Stimulated activated CD4-positive, alpha-beta T cell treated with anti-CD3 and anti-CD28 coated beads, Interleukin-1b, Interleukin-23, amount 100 ng/mL, for 24 hours (primary cell): ENCODE measurements at regions not wholly inside any gene's neighbourhood (a gene's known extent, or its start where the extent isn't known, plus 50 kb on each side); places are given as distances from the start of the nearest gene placed in this dataset.

Experiments
- DNase-seq, 4 experiments: peaks; one replicate each; pipeline ENCODE4 v3.0.0-alpha.2; 2020; ENCODE audit warnings: low read depth in 4 of 4, low spot score in 1 of 4

GRCh38 chr15:95715116-95715903, 615.2 kb upstream of the NR2F2 start:
- no peak for DNase-seq

DNA sequence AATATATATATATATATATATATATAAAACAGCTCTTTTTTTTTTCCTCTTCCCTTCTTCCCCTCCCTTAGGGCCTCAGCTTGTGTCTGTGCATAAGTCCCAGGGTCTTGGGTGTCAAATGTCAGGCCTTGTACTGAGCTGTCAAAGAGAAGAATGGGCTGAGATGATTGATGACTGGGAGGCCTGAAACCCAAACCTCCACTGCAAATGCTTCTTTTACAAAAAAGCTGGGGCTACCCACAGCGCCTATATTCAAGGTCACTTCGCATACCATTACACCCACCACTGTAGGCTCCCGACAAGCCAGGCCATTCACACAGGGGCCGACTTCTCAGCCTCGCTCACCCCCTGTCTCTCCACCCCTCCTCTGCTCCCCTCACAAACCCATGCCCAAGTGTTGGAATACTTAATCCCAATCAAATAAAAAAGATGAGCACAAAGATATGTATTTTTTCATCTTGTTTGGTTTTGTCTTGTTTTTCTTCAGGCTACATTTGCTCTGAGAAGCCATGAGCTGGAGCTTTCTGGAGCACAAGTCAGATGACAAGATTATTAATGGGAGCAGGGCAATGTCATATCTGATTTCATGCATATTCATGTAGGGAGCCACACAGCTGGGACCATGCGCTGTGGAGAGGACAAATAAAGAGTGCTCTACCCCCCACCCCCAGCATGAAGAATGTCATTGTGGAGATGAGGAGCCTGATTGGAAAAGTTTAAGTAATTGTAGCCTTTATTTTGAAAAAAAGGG, 614.4 kb upstream of the NR2F2 start:
- DNase-seq: no peak

GRCh38 chr15:95716708-95717107, 613.8 kb upstream of the NR2F2 start:
- no peak for DNase-seq

DNA sequence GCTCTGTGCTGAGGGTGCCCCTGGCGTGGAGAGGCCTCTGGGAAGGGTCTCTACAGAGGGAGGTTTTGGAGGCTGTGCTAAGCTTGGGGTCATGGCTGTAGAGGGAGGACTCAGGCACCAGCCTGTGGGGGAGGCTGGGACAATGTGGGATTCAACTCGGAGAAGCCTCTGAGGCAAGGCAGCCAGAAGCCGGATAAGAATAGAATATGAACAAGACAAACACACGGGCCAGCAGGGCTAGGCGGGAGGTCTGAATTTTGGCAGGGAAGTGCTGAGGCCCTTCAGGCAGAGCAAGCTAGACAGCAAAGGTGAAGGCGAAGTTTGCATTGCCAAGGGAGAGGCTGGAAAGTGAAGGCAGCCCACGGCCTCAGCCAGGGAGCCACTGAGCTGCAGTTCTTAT, 612.1 kb upstream of the NR2F2 start:
- no peak for DNase-seq

DNA sequence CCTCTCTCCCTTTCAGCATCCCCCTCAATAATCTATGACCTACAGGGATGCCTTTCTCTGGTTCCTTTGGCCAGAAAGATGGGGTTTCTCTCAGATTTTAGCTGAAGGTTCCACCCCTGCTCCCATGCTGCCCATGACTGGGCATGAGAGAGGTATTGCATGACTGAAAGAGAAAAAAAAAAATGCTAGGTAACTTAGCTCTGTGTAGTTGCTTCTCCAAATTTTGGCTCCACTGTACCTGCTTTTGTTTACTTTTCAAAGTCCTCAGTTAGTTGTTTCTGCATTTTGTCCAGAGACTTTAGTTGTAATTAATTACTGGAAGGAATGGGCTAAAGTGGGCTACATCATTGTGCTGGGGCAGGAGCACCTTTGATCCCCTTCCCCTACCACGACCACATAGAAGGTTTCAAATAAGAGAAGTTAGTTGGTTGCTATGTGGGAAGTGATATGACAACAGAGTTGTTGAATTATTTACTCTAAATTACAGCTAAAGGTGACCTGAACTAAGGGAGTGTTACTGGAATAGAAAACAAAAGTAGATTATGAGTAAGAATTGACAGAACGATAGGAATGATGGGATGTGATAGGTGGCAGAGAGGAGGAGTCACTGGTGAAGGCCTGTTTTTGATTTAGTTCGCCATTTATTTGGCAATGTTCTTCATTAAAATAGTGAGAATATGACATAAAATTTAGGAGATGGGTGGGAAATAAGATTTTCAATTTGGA, 605.4 kb upstream of the NR2F2 start:
- no peak for DNase-seq

- DNase-seq: no peak
Measured at GRCh38 chr15:95726891-95727290, 603.6 kb upstream of the NR2F2 start.

- DNase-seq: peak in 1 of 4 experiments; percentile 1
Measured at GRCh38 chr15:95733931-95734330, 596.6 kb upstream of the NR2F2 start.

DNA sequence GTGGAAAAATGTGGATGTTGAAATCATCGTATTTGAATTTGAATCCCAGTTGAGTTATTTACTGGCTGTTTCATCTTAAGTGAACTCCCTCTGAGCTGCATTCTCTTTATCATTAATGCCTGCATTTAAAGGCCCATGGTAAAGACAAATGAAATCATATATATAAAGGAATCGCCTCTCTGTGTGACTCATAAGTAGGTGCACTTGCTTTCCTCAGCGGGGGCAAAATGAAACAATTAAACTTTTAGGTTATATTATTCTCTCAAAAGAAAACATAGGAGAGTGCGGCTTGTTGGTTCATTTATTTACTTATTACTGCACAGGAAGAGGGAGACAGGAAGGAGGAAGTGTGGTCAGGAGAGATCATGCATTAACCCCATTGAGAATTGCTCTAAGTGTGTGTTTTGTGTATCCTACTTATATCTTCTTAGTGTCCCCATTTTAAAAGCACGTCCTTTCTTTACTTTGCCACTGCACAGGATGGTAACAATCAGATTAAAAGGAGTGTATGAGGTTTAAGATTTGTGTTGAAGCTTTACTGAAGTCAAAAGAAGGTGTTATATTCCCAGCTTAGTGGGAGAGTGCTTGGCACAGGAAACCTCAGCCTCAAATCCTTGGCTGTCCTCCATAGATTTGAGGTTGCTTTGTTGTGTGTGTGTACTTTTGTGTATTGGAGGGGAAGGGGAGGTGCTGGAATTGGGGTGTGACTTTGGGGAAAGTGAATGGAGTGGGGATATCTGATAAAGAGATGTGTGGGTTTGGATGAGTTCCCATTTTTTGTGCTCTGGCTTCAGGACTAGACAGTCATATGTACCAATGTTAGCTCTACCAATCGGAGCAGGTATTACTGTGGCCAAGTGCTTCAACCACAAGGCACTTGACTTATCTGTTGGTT, 595.8 kb upstream of the NR2F2 start:
- no peak for DNase-seq

- no peak for DNase-seq
Measured at GRCh38 chr15:95737060-95737459, 593.4 kb upstream of the NR2F2 start.

DNA sequence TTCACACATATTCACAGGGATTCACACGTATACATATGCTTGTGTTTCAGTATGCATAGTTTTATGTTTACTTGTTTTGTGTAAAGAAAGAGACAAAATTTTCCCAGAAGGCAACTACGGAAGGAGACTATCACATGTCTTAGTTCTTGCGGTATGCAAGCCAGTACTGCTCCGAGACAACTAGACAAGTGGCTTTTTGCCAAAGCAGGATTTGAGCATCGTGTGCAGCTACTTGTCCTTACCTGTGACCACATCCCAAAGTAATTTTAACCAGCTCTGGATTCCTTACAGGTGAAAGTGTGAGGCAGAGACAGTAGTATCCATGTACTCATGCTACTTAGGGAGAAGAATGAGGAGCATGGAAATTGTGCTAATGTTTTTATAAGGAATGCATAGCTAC, 591.4 kb upstream of the NR2F2 start:
- DNase-seq: no peak

DNA sequence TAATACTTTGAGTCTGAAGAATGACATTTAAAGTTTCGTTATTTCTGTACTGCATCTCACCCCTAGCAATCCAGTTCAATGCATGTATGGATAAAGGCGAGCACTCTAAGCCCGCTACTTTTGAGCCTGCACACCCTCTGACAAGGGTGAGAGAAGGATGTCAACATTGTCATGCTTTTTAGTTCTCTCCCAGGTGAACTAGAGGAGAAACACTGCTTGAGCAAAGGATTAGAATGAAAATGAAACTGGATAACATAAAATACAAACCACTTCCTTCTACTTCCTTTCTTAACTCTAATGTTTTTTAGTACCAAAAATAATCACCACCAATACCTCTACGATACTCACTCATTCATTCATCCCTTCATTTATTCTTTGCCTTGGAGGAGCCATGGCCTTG, 588.7 kb upstream of the NR2F2 start:
- no peak for DNase-seq

- DNase-seq: no peak
Measured at GRCh38 chr15:95742256-95742655, 588.2 kb upstream of the NR2F2 start.

- DNase-seq: no peak
Measured at GRCh38 chr15:95742836-95743235, 587.7 kb upstream of the NR2F2 start.

DNA sequence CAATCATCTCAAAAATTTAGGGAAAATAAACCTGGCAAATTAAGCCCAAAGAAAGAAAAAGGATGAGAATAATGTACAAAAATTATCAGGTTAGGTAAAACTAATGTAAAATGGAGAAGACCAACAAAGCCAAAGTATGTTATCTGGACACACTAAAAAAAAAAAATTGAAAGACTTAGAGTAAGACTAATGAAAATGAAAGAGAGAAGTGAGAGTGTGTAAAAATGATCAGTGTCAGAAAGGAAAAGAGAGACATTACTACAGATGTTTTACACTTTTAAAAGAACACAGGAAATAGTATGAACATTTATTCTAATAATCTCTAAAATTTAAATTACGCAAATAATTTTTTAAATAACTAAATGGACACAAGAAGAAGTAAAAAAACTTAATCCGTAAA, 573.3 kb upstream of the NR2F2 start:
- DNase-seq: no peak

- no peak for DNase-seq
Measured at GRCh38 chr15:95758451-95758850, 572.0 kb upstream of the NR2F2 start.

DNA sequence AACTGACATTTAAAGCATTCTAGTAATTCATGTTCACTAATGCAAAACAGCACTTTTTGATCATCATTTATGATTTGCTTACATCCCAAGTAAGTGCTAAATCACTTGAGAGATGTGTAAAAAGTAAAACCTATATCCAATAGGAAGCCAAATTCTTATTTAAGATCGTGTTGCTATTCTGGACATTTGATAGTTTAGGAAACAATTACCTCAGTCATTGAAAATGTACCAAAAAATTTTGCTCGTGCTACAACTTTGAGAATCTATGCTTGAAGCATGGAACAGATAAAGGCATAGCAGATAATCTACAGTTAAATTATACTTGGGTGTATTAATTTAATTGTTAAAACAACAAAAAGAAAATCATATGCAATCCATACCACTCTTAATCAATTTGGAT, 571.6 kb upstream of the NR2F2 start:
- no peak for DNase-seq

DNA sequence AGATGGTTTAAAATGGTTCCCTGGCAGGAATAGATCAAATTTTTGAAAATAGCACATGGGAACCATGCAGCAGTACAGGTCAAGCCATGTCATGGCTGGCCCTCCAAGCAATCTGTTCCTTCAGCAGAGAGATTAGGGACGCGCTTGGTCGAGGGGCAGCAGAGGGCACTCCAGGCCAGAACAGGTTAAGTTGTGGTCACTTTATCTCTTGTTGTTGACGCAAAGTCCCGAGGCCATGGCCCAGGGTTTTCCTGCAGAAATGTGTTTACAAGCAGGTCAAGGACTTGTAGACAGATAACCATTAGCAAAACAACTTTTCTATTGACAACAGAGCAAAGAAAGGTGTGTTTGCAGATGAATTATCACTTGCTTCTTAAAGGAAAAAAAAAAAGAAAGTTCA, 570.0 kb upstream of the NR2F2 start:
- DNase-seq: no peak

DNA sequence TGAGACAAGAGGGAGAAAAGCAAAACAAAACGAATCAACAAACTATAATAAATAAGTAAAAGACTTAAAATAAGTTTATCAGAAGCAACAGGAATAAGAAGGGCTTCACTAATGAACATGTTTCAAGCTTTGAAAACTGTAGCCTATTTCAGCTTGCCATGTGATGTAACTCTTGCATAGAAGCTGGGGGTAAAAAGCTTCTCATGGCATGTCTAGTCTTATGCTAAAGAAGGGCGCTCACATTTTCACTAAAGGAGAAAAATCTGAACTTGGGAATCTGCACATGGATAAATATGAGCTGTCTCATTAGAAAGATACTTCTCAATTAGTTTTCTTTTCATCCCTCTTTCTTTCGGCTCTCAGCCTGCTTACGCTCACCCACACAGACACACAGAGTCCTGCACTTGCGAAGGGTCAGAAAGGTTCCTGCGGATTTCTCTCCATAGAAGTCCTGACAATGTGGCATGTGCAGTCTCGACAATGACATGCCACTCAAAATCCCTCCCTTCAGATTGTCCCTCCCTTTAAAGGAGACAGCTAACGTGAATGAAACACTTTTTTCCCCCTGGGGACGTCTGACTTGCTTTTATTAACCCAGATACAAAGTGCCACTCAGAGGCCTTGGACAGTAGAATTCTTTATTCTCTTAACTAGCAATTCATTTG, 568.9 kb upstream of the NR2F2 start:
- no peak for DNase-seq

DNA sequence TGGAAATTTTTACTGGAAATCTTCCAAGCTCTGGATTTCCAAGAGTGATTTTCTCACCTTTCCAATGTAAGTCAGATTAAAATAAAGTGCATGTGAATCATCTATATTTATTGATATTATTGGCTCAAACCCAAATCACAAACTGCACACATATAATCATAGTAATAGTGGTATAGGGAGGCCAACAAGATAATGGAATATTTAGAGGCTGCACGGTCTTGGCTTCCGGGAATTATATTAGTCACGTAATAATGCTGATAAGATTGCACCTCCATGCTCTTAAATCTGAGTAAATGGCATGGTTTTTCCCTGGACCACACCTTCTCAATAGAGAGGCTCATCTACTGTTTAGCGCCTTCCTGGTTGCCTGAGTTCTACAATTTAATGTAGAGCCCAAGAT, 567.1 kb upstream of the NR2F2 start:
- DNase-seq: no peak

DNA sequence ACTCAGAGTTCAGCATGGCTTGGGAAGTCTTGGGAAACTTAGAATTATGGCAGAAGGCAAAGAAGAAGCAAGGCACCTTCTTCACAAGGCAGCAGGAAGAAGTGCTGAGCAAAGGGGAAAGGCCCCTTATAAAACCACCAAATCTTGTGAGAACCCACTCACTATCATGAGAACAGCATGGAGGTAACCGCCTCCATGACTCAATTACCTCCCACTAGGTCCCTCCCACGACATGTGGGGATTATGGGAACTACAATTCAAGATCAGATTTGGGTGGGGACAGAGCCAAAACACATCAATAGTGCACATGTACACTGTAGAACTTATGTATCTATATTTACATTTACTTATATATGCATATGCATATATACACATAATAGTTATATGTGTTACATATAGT, 565.3 kb upstream of the NR2F2 start:
- DNase-seq: no peak

DNA sequence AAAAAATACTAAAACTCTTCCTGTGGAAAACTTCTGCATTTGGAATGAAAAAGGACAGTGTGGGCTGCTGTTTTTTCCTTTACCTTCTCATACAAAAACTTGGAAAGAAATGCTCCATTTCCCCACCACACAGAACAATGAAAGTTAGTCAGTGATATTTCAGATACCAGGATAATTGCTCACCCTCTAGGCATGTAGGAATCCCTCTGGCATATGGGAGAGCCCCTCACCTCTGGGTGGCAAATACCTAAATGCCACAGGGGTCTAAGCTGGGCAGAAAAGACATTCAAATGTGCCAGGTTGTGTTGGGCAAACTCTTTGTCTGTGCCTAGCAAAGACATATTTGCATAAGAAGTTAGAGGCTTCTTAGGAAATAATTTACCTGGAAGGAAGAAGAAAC, 560.3 kb upstream of the NR2F2 start:
- DNase-seq: no peak
